CD1c-positive myeloid dendritic cell (primary cell): ENCODE measurements at regions not wholly inside any gene's neighbourhood (a gene's known extent, or its start where the extent isn't known, plus 50 kb on each side); places are given as distances from the start of the nearest gene placed in this dataset.

Experiments used
- DNase-seq: peaks from one replicate; pipeline ENCODE4 v3.0.0-alpha.2; 2016; ENCODE audit errors: extremely low spot score

DNA sequence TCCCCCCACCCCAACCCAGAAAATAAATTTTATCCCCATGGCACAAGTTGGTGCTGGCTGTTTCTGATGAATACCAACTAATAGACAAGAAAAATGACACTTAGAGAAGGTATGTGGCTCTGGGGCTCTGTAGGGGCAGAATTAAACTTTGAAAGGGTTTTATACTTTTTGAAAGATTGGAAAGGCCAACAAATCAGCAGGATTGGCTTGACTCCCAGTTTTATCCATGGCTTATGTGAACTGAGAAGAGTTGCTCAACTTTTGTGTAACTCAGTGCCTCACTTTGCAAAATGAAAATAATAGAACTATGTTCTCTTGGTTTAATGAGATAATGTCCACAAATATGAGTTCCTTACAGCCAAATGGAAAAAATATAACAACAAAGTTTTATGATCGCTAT is 288.9 kb upstream of the KIF2A start:
- no peak for DNase-seq

DNA sequence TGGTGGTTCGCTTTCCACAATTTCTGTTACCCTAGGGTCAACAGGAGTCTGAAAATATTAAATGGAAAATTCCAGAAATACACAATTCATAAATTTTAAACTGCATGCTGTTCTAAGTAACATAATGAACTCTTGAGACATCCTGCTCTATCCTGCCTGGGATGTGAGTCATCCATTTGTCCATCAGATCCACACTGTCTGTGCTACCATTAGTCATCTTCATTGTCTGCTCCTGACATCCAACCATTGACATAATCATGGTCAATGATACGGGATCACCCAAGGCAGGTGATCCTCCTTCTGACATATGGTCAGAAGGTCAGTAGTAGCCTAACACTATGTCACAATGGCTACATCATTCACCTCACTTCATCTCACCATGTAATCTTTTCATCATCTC is 276.7 kb upstream of the KIF2A start:
- no peak for DNase-seq

DNA sequence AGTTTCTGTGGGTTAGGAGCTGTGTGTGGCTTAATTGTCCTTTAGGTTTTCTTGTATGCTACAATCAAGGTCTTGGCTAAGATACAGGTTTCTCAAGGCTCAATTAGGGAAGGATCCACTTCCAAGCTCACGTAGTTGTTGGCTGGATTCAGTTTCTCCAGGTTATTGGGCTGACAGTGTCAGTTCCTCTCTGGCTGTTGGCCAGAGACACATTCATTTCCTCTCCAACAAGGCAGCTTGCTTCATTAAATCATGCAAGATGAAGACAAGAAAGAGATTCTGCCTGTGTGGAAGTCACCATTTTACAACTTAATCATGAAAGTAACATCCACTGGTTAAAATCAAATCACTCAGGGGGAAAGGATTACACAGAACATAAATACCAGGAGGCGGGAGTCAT is 275.7 kb upstream of the KIF2A start:
- DNase-seq: no peak

DNA sequence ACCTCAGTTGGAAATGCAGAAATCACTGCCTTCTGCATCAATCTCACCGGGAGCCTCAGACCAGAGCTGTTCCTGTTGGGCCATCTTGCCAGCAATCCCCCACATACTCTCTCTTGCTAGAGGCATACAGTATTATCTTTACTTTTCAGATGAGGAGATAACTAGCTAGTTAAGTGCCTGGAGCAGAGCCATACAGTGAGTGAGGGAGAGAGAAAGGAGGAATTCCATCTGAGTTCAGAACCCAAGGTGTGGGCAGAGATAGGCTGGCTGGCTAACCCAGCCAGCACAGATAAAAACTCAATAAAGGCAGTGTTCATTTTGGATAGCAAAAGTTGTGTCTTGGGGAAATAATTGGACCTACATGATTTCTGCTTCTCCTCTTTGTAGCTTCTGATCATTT is 268.0 kb upstream of the KIF2A start:
- no peak for DNase-seq

DNA sequence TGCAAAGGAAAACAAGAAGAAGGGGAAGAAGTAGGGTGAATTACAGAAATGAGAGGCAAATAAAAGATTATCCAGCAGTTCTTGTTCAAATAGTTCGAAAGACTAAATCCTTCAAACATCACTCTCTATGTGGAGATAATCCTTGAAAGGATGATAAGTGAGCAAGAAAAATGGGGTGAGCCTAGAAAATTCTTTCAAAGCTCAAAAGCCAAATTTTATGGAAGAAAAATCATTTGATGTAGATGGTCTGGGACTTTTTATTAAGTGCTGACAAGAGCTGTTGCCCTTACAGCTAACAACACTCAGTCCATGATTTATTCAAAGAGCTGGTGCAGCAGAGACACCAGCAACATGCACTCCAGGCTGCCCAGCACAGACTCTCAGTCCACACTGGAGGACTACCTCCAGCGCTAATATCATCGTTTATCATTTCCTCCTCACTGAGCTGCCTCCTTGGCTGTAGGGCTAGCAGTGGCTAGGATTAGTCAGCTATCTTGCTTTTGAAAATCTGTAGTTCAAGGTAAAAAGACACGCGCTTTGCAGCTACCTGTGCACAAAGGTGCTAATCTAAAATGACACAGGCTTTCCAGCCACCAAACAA is 264.8 kb upstream of the KIF2A start:
- no peak for DNase-seq

GRCh38 chr5:62042007-62042406 is 264.0 kb upstream of the KIF2A start:
- DNase-seq: no peak

GRCh38 chr5:62043289-62044280 is 262.4 kb upstream of the KIF2A start:
- no peak for DNase-seq

- no peak for DNase-seq
Measured at GRCh38 chr5:62044989-62045388, 261.0 kb upstream of the KIF2A start.

- no peak for DNase-seq
Measured at GRCh38 chr5:62046191-62046590, 259.8 kb upstream of the KIF2A start.

DNA sequence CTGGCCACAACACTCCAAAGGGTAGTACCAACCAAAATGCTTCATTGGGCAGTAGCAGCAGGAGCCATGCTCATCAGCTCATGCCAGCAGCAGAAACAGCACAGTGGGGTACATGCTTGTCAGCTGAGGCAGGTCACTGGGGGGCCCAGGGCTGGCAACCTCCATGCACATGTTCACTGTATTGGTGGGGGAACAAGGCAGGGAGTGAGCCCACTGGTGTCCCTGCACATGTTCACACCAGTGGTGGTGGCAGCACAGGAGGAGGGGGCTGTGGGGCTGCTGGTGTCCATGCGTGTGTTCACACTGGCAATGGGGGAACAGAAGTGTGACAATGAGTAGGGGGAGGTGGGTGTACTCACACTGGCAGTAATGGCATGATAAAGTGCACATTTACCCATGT is 254.3 kb upstream of the KIF2A start:
- no peak for DNase-seq

DNA sequence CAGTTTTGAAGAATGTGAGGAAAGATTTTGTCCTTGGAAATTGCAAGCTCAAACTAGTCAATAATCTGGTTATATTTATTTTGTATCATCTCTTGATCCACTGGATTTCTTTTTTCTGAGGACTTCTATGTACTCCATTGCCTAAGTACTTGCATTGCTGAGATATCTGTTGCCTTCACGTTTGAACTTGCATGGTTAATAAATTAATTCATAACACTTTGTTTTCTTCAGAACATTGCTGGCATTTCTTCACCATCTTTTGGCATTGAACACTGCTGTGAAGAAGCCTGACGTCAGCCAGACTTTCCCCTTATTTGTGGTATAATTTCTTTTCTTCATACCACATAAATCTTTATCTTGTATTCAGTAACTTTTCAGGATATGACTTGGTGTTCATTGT is 246.0 kb upstream of the KIF2A start:
- DNase-seq: no peak

- DNase-seq: no peak
Measured at GRCh38 chr5:62065050-62065449, 241.0 kb upstream of the KIF2A start.

DNA sequence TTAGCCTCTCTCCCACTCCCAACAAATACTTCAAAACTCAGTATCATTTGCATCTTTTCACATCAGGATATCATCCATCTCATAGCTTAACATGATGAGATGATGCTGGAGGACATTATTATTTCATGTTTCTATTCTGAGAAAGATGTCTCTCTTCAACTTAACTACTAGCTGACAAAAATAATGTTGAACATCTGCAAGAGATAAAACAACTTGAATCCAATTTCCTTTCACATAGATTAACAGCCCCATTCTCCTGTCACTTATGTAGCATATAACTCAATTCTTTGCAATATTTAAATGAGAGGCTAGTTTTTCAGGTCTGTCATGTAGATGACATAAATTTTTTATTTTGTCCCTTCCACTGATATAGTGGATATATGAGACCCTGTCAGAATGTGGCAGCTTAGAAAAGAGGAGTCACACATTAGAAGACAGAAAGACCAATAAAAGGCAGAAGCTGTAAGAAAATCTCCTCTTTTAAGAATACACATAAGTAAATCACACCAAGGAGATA is 239.2 kb upstream of the KIF2A start:
- no peak for DNase-seq

- DNase-seq: no peak
Measured at GRCh38 chr5:62068554-62068953, 237.5 kb upstream of the KIF2A start.

DNA sequence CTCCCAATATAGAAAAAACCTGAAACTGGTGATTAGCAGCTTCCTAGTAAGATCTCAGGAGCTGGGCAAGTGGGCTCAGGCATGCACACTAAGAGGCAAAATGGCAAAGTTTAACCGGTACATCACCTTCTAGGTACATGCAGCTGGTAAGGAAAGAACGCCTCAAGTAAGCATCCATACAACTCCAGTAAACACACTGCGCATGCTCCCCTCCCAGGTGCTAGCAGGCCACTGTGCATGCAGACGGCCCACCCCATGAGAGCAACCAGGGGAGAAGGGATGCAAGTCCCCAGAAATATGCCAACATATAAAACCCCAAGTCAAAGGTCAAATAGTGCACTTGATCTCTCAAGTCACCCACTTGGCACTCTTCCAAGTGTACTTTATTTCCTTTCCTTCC is 228.6 kb upstream of the KIF2A start:
- DNase-seq: no peak

DNA sequence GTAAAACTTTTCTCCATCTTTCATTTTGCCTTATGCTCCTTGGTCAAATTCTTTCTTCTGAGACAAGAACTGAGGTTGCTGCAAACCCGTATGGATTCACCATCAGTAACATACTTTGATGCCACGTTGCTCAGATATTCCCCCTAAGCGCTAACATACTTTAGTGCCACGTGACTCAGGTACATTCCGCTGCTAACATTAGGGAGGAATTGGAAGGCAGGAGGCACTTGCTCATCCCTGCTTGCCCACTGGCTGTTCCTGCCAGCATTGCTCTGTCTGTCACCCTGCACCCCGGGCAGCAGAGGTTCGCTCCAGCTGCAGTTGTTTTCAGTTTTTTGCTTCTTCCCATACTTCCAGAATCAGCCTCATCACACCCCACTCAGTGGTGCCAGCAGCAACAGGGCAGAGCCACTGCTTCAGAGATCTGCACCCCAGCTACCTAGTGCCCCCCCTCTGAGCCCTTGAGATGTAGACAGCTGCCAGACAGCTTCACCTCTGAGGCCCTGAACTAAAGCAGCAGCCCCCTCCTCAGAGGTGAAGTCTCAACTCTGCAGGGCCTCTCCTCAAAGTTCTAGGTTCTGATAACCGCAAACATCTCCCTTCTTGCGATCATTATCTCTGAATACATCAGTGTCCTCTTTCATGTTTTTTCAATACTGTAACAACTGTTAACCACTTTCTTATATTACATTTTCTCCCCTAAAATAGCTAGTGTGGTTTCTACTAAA is 228.0 kb upstream of the KIF2A start:
- DNase-seq: no peak

GRCh38 chr5:62082370-62082801 is 223.6 kb upstream of the KIF2A start:
- DNase-seq: no peak

- DNase-seq: no peak
Measured at GRCh38 chr5:62083247-62083646, 222.8 kb upstream of the KIF2A start.

DNA sequence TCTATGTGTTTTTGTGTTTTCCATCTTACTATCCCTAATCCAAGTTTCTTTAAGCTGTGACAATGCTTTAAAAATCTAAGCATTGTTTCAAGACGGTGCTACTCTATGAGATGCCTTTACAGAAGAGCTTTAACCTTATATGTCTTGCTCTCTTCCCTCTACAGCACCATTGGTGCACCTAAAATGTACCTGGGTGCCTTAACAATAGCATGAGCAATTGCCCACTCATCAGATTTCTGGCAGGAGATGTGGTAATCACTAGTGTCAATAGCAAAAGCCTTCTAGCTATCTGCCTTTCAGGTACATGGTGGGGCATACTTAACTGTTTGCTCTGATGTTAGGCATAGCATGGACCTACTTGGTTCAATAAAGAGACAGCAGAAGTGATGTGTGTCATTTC is 222.3 kb upstream of the KIF2A start:
- no peak for DNase-seq

DNA sequence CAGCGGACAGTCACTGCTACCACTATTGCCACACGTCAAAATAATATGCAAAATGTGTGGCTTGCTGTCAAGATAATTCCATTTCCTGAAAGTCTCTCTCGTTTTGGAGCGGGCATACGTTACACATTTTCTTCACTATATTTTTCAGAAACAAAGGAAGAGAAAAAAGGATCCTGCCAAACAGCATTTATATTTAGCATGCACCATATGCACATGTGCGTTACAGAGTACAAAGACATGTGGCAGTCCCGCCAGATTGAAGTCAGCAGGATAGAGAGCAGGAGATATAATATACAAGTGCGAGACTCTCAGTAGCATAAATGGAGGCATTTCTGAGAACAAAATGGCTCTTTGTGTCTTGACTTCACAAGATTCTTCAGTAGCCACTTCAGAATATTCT is 221.6 kb upstream of the KIF2A start:
- DNase-seq: no peak

DNA sequence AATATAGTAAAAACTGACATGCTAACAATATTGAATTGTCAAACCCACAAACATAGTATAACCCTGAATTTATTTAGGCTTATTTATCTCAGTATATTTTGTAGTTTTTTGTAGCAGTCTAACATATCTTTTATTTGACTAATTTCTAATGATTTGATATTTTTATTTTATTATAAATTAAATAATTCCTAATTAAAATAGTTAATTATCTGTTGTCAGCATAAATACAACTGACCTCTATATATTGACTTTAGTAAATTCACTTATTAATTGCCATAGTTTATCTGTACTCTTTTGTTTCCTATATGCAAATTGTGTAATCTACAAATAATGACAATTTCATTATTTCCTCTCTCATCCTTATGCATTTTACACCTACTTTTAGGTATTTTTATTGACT is 215.1 kb upstream of the KIF2A start:
- DNase-seq: no peak

DNA sequence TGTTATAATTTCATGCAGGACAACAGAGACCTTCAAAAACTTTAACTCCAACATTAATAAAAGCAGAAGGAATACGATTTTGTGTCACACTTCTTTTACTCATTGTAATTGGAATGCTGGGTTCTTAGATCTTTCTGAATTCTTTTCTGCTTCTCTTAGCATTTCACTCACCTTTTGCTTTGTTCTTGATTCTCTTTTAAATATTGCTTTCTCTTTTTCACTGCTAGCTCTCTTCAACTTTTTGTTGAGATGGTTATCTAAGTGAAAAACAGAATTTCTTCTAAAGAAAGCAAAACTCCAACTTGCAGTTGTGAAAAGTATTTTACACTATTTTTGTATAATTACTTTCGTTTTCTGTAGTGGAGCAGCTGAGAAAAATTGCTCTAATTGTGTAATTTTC is 212.6 kb upstream of the KIF2A start:
- no peak for DNase-seq
